ENCODE measurements at regions not wholly inside any gene's neighbourhood (a gene's known extent, or its start where the extent isn't known, plus 50 kb on each side); places are given as distances from the start of the nearest gene placed in this dataset.
"Not testable (repeated sequence)": the region's sequence is repeated elsewhere in the genome, so short reads cannot be mapped to it uniquely, and the experiment has no call there.

GRCh38 chr7:63591249-63591648 lies 407.4 kb upstream of the ZNF722 start:
- not testable (repeated sequence) for TF ChIP-seq CTCF, EP300, POLR2A (IDR thresholded peaks at IDR 0.05)

Measured in tibial nerve (tissue), 4 donors.